ENCODE measurements at regions not wholly inside any gene's neighbourhood (a gene's known extent, or its start where the extent isn't known, plus 50 kb on each side); places are given as distances from the start of the nearest gene placed in this dataset.

DNA sequence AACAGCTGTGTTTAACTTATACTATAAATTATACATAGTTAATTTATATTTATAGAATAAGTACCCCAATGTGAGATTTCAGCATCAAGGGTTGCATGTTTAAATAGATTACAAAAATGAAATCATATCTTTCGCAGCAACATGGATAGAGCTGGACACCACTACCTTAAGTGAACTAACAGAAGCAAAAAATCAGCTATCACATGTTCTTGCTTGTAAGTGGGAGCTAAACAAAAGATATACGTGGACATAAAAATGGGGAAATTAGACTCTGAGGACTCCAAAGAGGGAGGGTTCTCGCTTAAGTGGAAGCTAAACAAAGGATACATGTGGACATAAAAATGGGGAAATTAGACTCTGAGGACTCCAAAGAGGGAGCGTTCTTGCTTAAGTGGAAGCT lies 626.5 kb upstream of the DPPA4 start:
- DNase-seq (ENCODE audit: low spot score in 2 of 2), result no peak
- TF ChIP-seq, protein P1, sequence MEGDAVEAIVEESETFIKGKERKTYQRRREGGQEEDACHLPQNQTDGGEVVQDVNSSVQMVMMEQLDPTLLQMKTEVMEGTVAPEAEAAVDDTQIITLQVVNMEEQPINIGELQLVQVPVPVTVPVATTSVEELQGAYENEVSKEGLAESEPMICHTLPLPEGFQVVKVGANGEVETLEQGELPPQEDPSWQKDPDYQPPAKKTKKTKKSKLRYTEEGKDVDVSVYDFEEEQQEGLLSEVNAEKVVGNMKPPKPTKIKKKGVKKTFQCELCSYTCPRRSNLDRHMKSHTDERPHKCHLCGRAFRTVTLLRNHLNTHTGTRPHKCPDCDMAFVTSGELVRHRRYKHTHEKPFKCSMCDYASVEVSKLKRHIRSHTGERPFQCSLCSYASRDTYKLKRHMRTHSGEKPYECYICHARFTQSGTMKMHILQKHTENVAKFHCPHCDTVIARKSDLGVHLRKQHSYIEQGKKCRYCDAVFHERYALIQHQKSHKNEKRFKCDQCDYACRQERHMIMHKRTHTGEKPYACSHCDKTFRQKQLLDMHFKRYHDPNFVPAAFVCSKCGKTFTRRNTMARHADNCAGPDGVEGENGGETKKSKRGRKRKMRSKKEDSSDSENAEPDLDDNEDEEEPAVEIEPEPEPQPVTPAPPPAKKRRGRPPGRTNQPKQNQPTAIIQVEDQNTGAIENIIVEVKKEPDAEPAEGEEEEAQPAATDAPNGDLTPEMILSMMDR (IDR thresholded peaks at IDR 0.05), result no peak
- no peaks in the 10 kb centered on the region for H3K36me3 ChIP-seq
- H3K4me1 ChIP-seq, result no peaks in the 10 kb centered on the region
- intact Hi-C loops (cut with DNase I), result no loop called here
- no peak overlapping the region for H3K27ac ChIP-seq
- H3K9me3 ChIP-seq, result no peaks in the 10 kb centered on the region
- H3K27me3 ChIP-seq, result no peaks in the 10 kb centered on the region
- no peak overlapping the region for H3K4me3 ChIP-seq

DNA sequence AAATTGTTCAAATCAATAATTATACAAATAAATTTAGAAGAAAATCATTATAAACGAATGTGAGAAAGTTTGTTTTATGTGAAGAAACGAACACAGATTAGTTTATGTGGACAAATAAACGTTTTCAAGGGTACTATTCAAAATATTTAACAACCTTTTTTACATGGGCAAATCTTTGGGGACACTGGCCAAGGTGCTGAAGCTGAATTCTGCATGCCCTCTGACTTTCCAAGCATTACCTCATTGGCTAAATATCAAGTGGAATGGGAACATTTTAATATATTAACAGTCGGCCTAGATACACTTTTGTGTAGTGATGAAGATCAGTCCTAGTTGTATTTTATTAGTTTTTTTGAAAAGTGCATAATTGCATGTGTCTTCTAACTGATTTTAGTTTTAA lies 636.4 kb upstream of the DPPA4 start:
- no peak overlapping the region for H3K27ac ChIP-seq
- no peaks in the 10 kb centered on the region for H3K4me1 ChIP-seq
- TF ChIP-seq, protein P1 (IDR thresholded peaks at IDR 0.05), result no peak
- no peak overlapping the region for H3K4me3 ChIP-seq
- H3K36me3 ChIP-seq, result no peaks in the 10 kb centered on the region
- intact Hi-C loops (cut with DNase I), result no loop called here
- no peaks in the 10 kb centered on the region for H3K9me3 ChIP-seq
- H3K27me3 ChIP-seq, result no peaks in the 10 kb centered on the region
- no peak for DNase-seq (ENCODE audit: low spot score in 2 of 2)

DNA sequence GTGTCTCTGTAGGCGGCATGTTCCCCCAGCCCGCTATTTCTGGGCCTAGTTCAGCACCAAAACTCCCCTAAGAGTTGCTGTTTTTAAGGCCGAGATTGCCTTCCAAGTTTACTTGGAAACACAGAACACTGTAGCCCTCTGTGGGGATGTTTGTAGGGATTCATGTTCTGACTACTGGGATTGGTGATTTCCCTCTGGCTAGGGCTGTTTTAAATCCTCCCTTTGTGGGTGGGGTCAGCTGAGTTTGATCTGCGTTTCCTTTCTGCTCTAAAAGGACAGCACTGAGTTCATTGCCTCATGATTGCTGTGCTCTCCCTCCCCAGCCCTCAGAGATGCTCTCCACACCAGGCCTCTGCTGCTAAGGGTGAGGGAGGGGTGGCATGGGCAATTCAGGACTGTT lies 640.6 kb upstream of the DPPA4 start:
- no peak overlapping the region for H3K27ac ChIP-seq
- H3K27me3 ChIP-seq, result no peaks in the 10 kb centered on the region
- H3K4me1 ChIP-seq, result no peaks in the 10 kb centered on the region
- H3K9me3 ChIP-seq, result no peaks in the 10 kb centered on the region
- H3K4me3 ChIP-seq, result no peak overlapping the region
- intact Hi-C loops (cut with DNase I), result no loop called here
- DNase-seq (ENCODE audit: low spot score in 2 of 2), result no peak
- no peaks in the 10 kb centered on the region for H3K36me3 ChIP-seq
- TF ChIP-seq, protein P1 (IDR thresholded peaks at IDR 0.05), result no peak

DNA sequence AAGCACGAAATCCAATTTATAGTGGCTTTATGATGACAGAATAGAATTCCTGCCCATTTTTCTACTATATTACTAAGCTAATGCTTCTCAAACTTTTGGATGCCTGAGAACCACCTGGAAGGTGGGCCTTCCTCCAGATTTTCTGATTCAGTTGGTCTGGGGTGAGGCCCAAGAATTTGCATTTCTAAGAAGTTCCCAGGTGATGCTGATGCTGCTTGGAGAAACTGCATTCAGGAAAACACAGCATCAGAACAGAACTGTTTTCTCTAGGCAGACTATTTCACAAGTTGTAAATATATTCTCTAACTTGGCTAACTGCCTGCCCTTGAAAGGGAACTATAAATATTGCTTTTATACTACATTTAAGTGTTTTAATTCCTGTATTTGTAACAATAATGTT lies 644.9 kb upstream of the DPPA4 start:
- intact Hi-C loops (cut with DNase I), result no loop called here
- no peak overlapping the region for H3K4me3 ChIP-seq
- H3K36me3 ChIP-seq, result no peaks in the 10 kb centered on the region
- TF ChIP-seq, protein P1 (IDR thresholded peaks at IDR 0.05), result no peak
- peaks cover 0 to 5% of the 10 kb centered on the region in 2 donors for H3K4me1 ChIP-seq
- DNase-seq (ENCODE audit: low spot score in 2 of 2), result no peak
- no peak overlapping the region for H3K27ac ChIP-seq
- no peaks in the 10 kb centered on the region for H3K27me3 ChIP-seq
- H3K9me3 ChIP-seq, result no peaks in the 10 kb centered on the region

DNA sequence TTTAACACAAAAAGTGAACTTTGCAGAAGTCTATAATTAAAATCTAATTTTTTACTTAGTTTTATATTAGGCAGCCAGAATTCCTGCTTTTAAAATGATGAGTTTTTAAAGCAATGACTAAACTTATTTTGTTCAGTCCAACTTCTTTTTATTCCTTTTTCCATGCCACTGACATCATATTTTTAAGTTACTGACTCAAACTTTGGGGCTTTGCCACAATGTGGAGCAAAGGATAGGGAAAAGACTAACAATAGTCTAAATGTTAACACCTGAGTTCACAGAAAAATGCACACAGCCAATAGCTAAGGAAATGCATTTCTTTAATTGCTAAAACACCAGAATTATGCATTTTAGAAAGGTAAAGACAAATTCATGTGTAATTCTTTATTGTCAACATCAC lies 647.6 kb upstream of the DPPA4 start:
- TF ChIP-seq, protein P1 (IDR thresholded peaks at IDR 0.05), result no peak
- DNase-seq (ENCODE audit: low spot score in 2 of 2), result no peak
- Histone ChIP-seq H3K27ac (no peak overlapping the region), H3K27me3 (no peaks in the 10 kb centered on the region), H3K36me3 (no peaks in the 10 kb centered on the region), H3K4me1 (peaks cover 0 to 5% of the 10 kb centered on the region in 2 donors), H3K9me3 (no peaks in the 10 kb centered on the region), H3K4me3 (no peak overlapping the region)
- intact Hi-C loops (cut with DNase I), result no loop called here

DNA sequence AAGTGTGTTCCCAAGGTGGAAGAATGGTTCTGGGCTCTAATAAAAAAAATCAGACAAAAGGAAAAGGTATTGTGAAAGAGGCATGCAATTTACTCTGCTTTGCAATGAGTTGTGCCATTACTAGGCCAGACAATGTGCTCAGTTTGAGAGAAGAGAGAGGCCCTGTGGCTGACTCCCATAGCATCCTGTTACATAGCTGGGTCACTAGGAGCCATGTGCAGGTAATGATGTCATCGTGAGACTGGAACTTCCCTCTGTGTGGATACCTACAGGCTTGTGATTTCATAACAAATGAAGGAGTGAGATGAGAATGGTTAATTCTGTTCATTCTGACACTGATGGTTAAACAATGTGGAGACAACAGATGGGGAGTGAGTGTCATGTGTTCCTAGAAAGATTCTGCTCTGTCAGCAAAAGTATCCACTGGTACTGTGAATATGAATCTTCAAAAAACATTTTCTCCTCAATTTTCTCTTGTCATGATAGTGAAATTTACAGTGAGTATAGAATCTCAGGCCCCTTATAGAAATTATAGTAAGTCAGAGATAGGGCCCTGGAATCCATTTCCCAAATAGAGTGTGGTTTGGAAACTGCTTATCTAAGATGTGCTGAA lies 648.7 kb upstream of the DPPA4 start:
- Histone ChIP-seq H3K36me3 (no peaks in the 10 kb centered on the region), H3K9me3 (no peaks in the 10 kb centered on the region), H3K27me3 (no peaks in the 10 kb centered on the region), H3K4me1 (peaks cover 0 to 5% of the 10 kb centered on the region in 2 donors), H3K27ac (no peak overlapping the region), H3K4me3 (no peak overlapping the region)
- intact Hi-C loops (cut with DNase I), result no loop called here
- TF ChIP-seq, protein P1 (IDR thresholded peaks at IDR 0.05), result no peak
- DNase-seq (ENCODE audit: low spot score in 2 of 2), result no peak
